BE2C (cell line): ENCODE measurements at regions not wholly inside any gene's neighbourhood (a gene's known extent, or its start where the extent isn't known, plus 50 kb on each side); places are given as distances from the start of the nearest gene placed in this dataset.

Source experiments
- DNase-seq: peaks from one replicate; pipeline ENCODE4 v3.0.0-alpha.2; 2020
- H3K27me3 ChIP-seq: fragments of 250-450 bp; sonication (Bioruptor Pico); 2 replicates; pipeline ENCODE4 v1.5.1; 2020; ENCODE audit warnings: mild to moderate bottlenecking
- H3K36me3 ChIP-seq: fragments of 250-450 bp; sonication (Bioruptor Pico); 2 replicates; pipeline ENCODE4 v1.5.1; 2020; ENCODE audit warnings: mild to moderate bottlenecking
- H3K4me1 ChIP-seq: fragments of 250-450 bp; sonication (Bioruptor Pico); 2 replicates; pipeline ENCODE4 v1.5.1; 2020
- H3K4me3 ChIP-seq: 2 replicates; pipeline ENCODE4 v1.5.1; 2011; ENCODE audit warnings: low read depth, low read length
- H3K9me3 ChIP-seq: fragments of 250-450 bp; sonication (Bioruptor Pico); 2 replicates; pipeline ENCODE4 v1.5.1; 2020
- CTCF ChIP-seq: IDR thresholded peaks from 2 replicates; pipeline ENCODE4 v1.5.1; 2012; ENCODE audit warnings: mild to moderate bottlenecking, low read depth, low read length

- no peak for DNase-seq
These were observed 73.2 kb upstream of the NKX1-1 start for GRCh38 chr4:1479454-1479853.

GRCh38 chr4:1478766-1479355 is 72.6 kb upstream of the NKX1-1 start:
- H3K4me1 ChIP-seq: peaks cover 5% of the 10 kb centered on the region; the same call in 1 of the 2 replicates
- no peaks in the 10 kb centered on the region for H3K36me3 ChIP-seq
- peaks cover 2% of the 10 kb centered on the region; the same call in 1 of the 2 replicates for H3K9me3 ChIP-seq
- TF ChIP-seq CTCF: no peak
- DNase-seq: peak; percentile 59
- no peak overlapping the region for H3K4me3 ChIP-seq
- no peaks in the 10 kb centered on the region for H3K27me3 ChIP-seq

More at GRCh38 chr4:1479454-1479853, 73.2 kb upstream of the NKX1-1 start:
- TF ChIP-seq CTCF: no peak
- Histone ChIP-seq H3K4me3 (no peak overlapping the region), H3K36me3 (no peaks in the 10 kb centered on the region), H3K9me3 (peaks cover 2% of the 10 kb centered on the region; the same call in 1 of the 2 replicates), H3K4me1 (peaks cover 5% of the 10 kb centered on the region; the same call in 1 of the 2 replicates), H3K27me3 (no peaks in the 10 kb centered on the region)

GRCh38 chr4:1477045-1477840 is 71.0 kb upstream of the NKX1-1 start:
- no peak overlapping the region for H3K4me3 ChIP-seq
- TF ChIP-seq CTCF: no peak
- DNase-seq: no peak
- no peaks in the 10 kb centered on the region for H3K36me3 ChIP-seq
- peaks cover 3% of the 10 kb centered on the region for H3K27me3 ChIP-seq
- H3K9me3 ChIP-seq: peaks cover 2% of the 10 kb centered on the region; the same call in 1 of the 2 replicates
- peaks cover 5% of the 10 kb centered on the region; the same call in 1 of the 2 replicates for H3K4me1 ChIP-seq

GRCh38 chr4:1476140-1476513 is 69.9 kb upstream of the NKX1-1 start:
- Histone ChIP-seq H3K4me3 (no peak overlapping the region), H3K27me3 (peaks cover 12% of the 10 kb centered on the region), H3K9me3 (peaks cover 2% of the 10 kb centered on the region; the same call in 1 of the 2 replicates), H3K4me1 (peaks cover 5% of the 10 kb centered on the region; the same call in 1 of the 2 replicates), H3K36me3 (no peaks in the 10 kb centered on the region)
- no peak for DNase-seq
- no peak for TF ChIP-seq CTCF

GRCh38 chr4:1475277-1476139 is 69.3 kb upstream of the NKX1-1 start:
- H3K36me3 ChIP-seq: no peaks in the 10 kb centered on the region
- H3K27me3 ChIP-seq: peaks cover 15% of the 10 kb centered on the region
- H3K4me3 ChIP-seq: no peak overlapping the region
- no peak for TF ChIP-seq CTCF
- peaks cover 5% of the 10 kb centered on the region; the same call in 1 of the 2 replicates for H3K4me1 ChIP-seq
- no peak for DNase-seq
- peaks cover 2% of the 10 kb centered on the region; the same call in 1 of the 2 replicates for H3K9me3 ChIP-seq
